GM12878 (cell line): ENCODE measurements at regions not wholly inside any gene's neighbourhood (a gene's known extent, or its start where the extent isn't known, plus 50 kb on each side); places are given as distances from the start of the nearest gene placed in this dataset.

ENCODE experiments used
- BCL11A ChIP-seq: IDR thresholded peaks from 2 replicates; pipeline ENCODE4 v1.6.1; 2011; ENCODE audit warnings: low read depth, low read length
- BHLHE40 ChIP-seq, 2 experiments: fragments of 450-650 bp in 1 of 2; IDR thresholded peaks; 2 replicates each; pipeline ENCODE4 v1.6.1; 2011 to 2017; ENCODE audit warnings: low read depth in 2 of 2, borderline replicate concordance in 1 of 2, improper control_type of control experiment in 1 of 2, low read length in 1 of 2, mild to moderate bottlenecking in 1 of 2
- CBFB ChIP-seq: IDR thresholded peaks from 2 replicates; pipeline ENCODE4 v1.6.1; 2016; ENCODE audit warnings: antibody characterized with exemption, low read depth
- CBX5 ChIP-seq: sonication (generic); IDR thresholded peaks from 2 replicates; pipeline ENCODE4 v1.6.1; 2016; ENCODE audit warnings: low read depth, moderate library complexity, mild to moderate bottlenecking, inconsistent platforms
- CHD2 ChIP-seq: IDR thresholded peaks from 2 replicates; pipeline ENCODE4 v1.6.1; 2011; ENCODE audit warnings: low read depth, low read length, improper control_type of control experiment, borderline replicate concordance
- CREM ChIP-seq: IDR thresholded peaks from 2 replicates; pipeline ENCODE4 v1.6.1; 2014; ENCODE audit warnings: antibody characterized with exemption, low read depth
- DPF2 ChIP-seq: fragments of 450-650 bp; IDR thresholded peaks from 2 replicates; pipeline ENCODE4 v1.6.1; 2017; ENCODE audit warnings: mild to moderate bottlenecking
- ETV6 ChIP-seq, 2 experiments: fragments of 450-650 bp in 1 of 2; IDR thresholded peaks in 1 of 2; conservative IDR thresholded peaks in 1 of 2; 2 replicates each; pipeline ENCODE4 v1.6.1; 2014; ENCODE audit warnings: antibody characterized with exemption in 1 of 2, borderline replicate concordance in 1 of 2, low read depth in 1 of 2, mild to moderate bottlenecking in 1 of 2, moderate library complexity in 1 of 2
- HDAC2 ChIP-seq: fragments of 200-600 bp; sonication (generic); IDR thresholded peaks from 2 replicates; pipeline ENCODE4 v1.6.1; 2017
- IKZF1 ChIP-seq: fragments of 450-650 bp; conservative IDR thresholded peaks from 2 replicates; pipeline ENCODE4 v1.6.1; 2017; ENCODE audit warnings: antibody characterized with exemption, mild to moderate bottlenecking
- JUND ChIP-seq: IDR thresholded peaks from 2 replicates; pipeline ENCODE4 v1.6.1; 2012; ENCODE audit warnings: low read depth, mild to moderate bottlenecking, low read length, improper control_type of control experiment, moderate library complexity
- KLF5 ChIP-seq: fragments of 450-650 bp; IDR thresholded peaks from 2 replicates; pipeline ENCODE4 v1.6.1; 2014; ENCODE audit warnings: mild to moderate bottlenecking; ENCODE audit not compliant: partially characterized antibody
- LARP7 ChIP-seq: fragments of 450-650 bp; IDR thresholded peaks from 2 replicates; pipeline ENCODE4 v1.6.1; 2017; ENCODE audit warnings: mild to moderate bottlenecking
- MTA3 ChIP-seq: IDR thresholded peaks from 2 replicates; pipeline ENCODE4 v1.6.1; 2012; ENCODE audit warnings: low read length, inconsistent platforms, borderline replicate concordance
- MXI1 ChIP-seq: fragments of 150-350 bp; IDR thresholded peaks from 2 replicates; pipeline ENCODE4 v1.6.1; 2011; ENCODE audit warnings: low read depth, mild to moderate bottlenecking, inconsistent platforms, low read length, improper control_type of control experiment
- MYC ChIP-seq: IDR thresholded peaks from 2 replicates; pipeline ENCODE4 v1.6.1; 2011; ENCODE audit warnings: mild to moderate bottlenecking, low read length, moderate library complexity, inconsistent platforms; ENCODE audit not compliant: insufficient read depth, insufficient replicate concordance, insufficient read length, severe bottlenecking
- POLR2AphosphoS5 ChIP-seq: IDR thresholded peaks from 2 replicates; pipeline ENCODE4 v1.6.1; 2011; ENCODE audit warnings: mild to moderate bottlenecking, low read length, inconsistent platforms
- RAD21 ChIP-seq: IDR thresholded peaks from 2 replicates; pipeline ENCODE4 v1.6.1; 2011; ENCODE audit warnings: mild to moderate bottlenecking, low read depth, low read length, moderate library complexity; ENCODE audit not compliant: insufficient read depth
- RAD51 ChIP-seq: fragments of 450-650 bp; IDR thresholded peaks from 2 replicates; pipeline ENCODE4 v1.6.1; 2016; ENCODE audit warnings: moderate library complexity, mild to moderate bottlenecking, inconsistent platforms
- RELA ChIP-seq: fragments of 450-650 bp; IDR thresholded peaks from 2 replicates; pipeline ENCODE4 v1.8.0; 2014; ENCODE audit warnings: borderline replicate concordance; ENCODE audit not compliant: partially characterized antibody
- SREBF1 ChIP-seq: IDR thresholded peaks from 2 replicates; pipeline ENCODE4 v1.6.1; 2012; ENCODE audit warnings: mild to moderate bottlenecking, low read length
- SRF ChIP-seq, 2 experiments: IDR thresholded peaks; 2 replicates each; pipeline ENCODE4 v1.6.1; 2011; ENCODE audit warnings: low read depth in 2 of 2, low read length in 2 of 2, mild to moderate bottlenecking in 1 of 2, moderate library complexity in 1 of 2
- STAT1 ChIP-seq: fragments of 450-650 bp; conservative IDR thresholded peaks from 2 replicates; pipeline ENCODE4 v1.6.1; 2014; ENCODE audit warnings: antibody characterized with exemption, mild to moderate bottlenecking
- SUZ12 ChIP-seq: fragments of 200-600 bp; sonication (generic); IDR thresholded peaks from one replicate; pipeline ENCODE4 v1.6.1; 2018; ENCODE audit warnings: antibody characterized with exemption, mild to moderate bottlenecking; ENCODE audit not compliant: unreplicated experiment
- TCF3 ChIP-seq: IDR thresholded peaks from 2 replicates; pipeline ENCODE4 v1.6.1; 2012; ENCODE audit warnings: low read depth, mild to moderate bottlenecking, low read length, borderline replicate concordance; ENCODE audit not compliant: insufficient read depth
- TF ChIP-seq, protein P1 (sequence below): IDR thresholded peaks from 2 replicates; pipeline ENCODE4 v1.6.1; 2011; ENCODE audit warnings: borderline replicate concordance, low read depth, mild to moderate bottlenecking, moderate library complexity, low read length; ENCODE audit not compliant: insufficient read depth, poor library complexity, severe bottlenecking
- TF ChIP-seq, protein P2 (sequence below): IDR thresholded peaks from 2 replicates; pipeline ENCODE4 v1.6.1; 2012; ENCODE audit warnings: low read length, inconsistent platforms
- TF ChIP-seq, protein P3 (sequence below): fragments of 450-650 bp; formaldehyde crosslinking; IDR thresholded peaks from 2 replicates; pipeline ENCODE4 v1.4.0; 2022; ENCODE audit warnings: mild to moderate bottlenecking, moderate library complexity

DNA sequence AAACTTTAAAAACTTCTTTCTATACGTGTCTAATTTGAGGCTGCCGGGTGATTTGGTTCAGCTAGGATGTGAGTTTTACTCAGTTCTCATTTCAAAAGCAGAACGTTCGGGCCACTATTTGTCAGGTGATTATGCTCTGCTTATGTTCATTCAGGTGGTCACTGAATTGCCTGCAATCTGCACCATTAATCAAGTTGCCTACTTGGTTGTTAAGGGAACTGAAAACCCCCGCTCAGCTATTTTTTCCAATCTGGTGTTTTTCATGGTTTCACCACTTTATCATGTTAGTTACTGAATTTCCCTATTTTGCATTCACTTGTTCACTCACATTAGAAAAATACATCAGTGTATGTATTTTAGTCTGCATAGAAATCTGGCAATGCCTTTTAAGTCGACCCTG, 523.0 kb downstream of the CSNK1G3 start (continued):
- no peak for TF ChIP-seq KLF5
- TF ChIP-seq SUZ12, result no peak
- TF ChIP-seq DPF2, result peak; percentile 92
- peak; percentile 79 to 80 for TF ChIP-seq BHLHE40 (IDR thresholded peaks at IDR 0.05; ENCODE audit: borderline replicate concordance in 1 of 2, low read depth in 2 of 2, low read length in 1 of 2)
- TF ChIP-seq STAT1, result no peak
- TF ChIP-seq POLR2AphosphoS5, result no peak
- TF ChIP-seq MTA3, result no peak
- TF ChIP-seq ETV6 (conservative IDR thresholded peaks at IDR 0.05 in 1 of 2, IDR thresholded peaks at IDR 0.05 in 1 of 2; ENCODE audit: borderline replicate concordance in 1 of 2, low read depth in 1 of 2), result no peak
- TF ChIP-seq MYC, result no peak
- TF ChIP-seq TCF3, result peak; percentile 30; the same call in 1 of the 2 replicates
- TF ChIP-seq, protein P1, sequence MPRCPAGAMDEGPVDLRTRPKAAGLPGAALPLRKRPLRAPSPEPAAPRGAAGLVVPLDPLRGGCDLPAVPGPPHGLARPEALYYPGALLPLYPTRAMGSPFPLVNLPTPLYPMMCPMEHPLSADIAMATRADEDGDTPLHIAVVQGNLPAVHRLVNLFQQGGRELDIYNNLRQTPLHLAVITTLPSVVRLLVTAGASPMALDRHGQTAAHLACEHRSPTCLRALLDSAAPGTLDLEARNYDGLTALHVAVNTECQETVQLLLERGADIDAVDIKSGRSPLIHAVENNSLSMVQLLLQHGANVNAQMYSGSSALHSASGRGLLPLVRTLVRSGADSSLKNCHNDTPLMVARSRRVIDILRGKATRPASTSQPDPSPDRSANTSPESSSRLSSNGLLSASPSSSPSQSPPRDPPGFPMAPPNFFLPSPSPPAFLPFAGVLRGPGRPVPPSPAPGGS, result peak; percentile 66
- peak; percentile 78; the same call in 1 of the 2 replicates for TF ChIP-seq CHD2
- no peak for TF ChIP-seq LARP7
- TF ChIP-seq RAD51, result peak; percentile 89
- TF ChIP-seq MXI1, result peak; percentile 83
- TF ChIP-seq, protein P2, sequence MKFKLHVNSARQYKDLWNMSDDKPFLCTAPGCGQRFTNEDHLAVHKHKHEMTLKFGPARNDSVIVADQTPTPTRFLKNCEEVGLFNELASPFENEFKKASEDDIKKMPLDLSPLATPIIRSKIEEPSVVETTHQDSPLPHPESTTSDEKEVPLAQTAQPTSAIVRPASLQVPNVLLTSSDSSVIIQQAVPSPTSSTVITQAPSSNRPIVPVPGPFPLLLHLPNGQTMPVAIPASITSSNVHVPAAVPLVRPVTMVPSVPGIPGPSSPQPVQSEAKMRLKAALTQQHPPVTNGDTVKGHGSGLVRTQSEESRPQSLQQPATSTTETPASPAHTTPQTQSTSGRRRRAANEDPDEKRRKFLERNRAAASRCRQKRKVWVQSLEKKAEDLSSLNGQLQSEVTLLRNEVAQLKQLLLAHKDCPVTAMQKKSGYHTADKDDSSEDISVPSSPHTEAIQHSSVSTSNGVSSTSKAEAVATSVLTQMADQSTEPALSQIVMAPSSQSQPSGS, result peak; percentile 76
- TF ChIP-seq RAD21, result 0 out of 2 replicates have a peak, but pooled peaks have one; percentile 9
- no peak for TF ChIP-seq JUND
- TF ChIP-seq RELA, result peak; percentile 78
- TF ChIP-seq BCL11A, result peak; percentile 91
- TF ChIP-seq CREM, result peak; percentile 69; the same call in 1 of the 2 replicates
- TF ChIP-seq IKZF1, result peak; percentile 58
- TF ChIP-seq, protein P3, sequence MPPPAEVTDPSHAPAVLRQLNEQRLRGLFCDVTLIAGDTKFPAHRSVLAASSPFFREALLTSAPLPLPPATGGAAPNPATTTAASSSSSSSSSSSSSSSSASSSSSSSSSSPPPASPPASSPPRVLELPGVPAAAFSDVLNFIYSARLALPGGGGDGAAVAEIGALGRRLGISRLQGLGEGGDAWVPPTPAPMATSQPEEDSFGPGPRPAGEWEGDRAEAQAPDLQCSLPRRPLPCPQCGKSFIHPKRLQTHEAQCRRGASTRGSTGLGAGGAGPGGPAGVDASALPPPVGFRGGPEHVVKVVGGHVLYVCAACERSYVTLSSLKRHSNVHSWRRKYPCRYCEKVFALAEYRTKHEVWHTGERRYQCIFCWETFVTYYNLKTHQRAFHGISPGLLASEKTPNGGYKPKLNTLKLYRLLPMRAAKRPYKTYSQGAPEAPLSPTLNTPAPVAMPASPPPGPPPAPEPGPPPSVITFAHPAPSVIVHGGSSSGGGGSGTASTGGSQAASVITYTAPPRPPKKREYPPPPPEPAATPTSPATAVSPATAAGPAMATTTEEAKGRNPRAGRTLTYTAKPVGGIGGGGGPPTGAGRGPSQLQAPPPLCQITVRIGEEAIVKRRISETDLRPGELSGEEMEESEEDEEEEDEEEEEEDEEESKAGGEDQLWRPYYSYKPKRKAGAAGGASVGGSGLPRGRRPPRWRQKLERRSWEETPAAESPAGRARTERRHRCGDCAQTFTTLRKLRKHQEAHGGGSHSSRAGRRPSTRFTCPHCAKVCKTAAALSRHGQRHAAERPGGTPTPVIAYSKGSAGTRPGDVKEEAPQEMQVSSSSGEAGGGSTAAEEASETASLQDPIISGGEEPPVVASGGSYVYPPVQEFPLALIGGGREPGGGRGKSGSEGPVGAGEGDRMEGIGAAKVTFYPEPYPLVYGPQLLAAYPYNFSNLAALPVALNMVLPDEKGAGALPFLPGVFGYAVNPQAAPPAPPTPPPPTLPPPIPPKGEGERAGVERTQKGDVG, result no peak
- no peak for TF ChIP-seq HDAC2
- 0 out of 2 replicates have a peak, but pooled peaks have one; percentile 42 for TF ChIP-seq CBX5
- TF ChIP-seq SREBF1, result no peak
- TF ChIP-seq SRF (IDR thresholded peaks at IDR 0.05; ENCODE audit: low read depth in 2 of 2, low read length in 2 of 2), result no peak
- 0 out of 2 replicates have a peak, but pooled peaks have one; percentile 35 for TF ChIP-seq CBFB
